ENCODE measurements at regions not wholly inside any gene's neighbourhood (a gene's known extent, or its start where the extent isn't known, plus 50 kb on each side); places are given as distances from the start of the nearest gene placed in this dataset.

DNA sequence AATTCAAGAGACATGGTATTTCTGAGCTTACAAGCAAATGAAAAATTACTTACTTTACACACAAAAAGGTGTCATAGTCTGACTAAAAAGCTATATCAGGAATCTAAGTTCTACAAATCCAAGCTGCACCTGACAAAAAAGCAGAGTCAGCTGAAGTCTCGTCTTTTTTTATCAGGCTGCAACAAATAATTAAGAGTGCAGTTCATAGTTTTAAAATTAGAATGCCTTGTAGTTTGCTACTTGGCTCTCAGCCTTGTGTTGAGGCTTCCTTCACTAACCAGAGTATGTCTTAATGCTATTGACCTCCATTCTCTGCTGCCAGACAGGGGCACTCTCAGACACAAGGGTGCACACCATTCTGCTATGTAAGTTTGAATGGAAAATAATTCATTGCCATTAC lies 940.7 kb downstream of the PCDH7 start:
- no peak for TF ChIP-seq POLR2A (IDR thresholded peaks at IDR 0.05)
- TF ChIP-seq, protein P1, sequence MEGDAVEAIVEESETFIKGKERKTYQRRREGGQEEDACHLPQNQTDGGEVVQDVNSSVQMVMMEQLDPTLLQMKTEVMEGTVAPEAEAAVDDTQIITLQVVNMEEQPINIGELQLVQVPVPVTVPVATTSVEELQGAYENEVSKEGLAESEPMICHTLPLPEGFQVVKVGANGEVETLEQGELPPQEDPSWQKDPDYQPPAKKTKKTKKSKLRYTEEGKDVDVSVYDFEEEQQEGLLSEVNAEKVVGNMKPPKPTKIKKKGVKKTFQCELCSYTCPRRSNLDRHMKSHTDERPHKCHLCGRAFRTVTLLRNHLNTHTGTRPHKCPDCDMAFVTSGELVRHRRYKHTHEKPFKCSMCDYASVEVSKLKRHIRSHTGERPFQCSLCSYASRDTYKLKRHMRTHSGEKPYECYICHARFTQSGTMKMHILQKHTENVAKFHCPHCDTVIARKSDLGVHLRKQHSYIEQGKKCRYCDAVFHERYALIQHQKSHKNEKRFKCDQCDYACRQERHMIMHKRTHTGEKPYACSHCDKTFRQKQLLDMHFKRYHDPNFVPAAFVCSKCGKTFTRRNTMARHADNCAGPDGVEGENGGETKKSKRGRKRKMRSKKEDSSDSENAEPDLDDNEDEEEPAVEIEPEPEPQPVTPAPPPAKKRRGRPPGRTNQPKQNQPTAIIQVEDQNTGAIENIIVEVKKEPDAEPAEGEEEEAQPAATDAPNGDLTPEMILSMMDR (IDR thresholded peaks at IDR 0.05), result no peak

Measured in adrenal gland (tissue), 5 donors.